T-helper 2 cell treated with Interferon-gamma antibody and Interleukin-4, amounts not matched to agents 5 μg/mL and 100 μg/mL, for 36 hours (primary cell): ENCODE measurements at regions not wholly inside any gene's neighbourhood (a gene's known extent, or its start where the extent isn't known, plus 50 kb on each side); places are given as distances from the start of the nearest gene placed in this dataset.
"Not testable (repeated sequence)": the region's sequence is repeated elsewhere in the genome, so short reads cannot be mapped to it uniquely, and the experiment has no call there.

Source experiments
- DNase-seq: peaks from one replicate; pipeline ENCODE4 v3.0.0; 2021; ENCODE audit warnings: low spot score
- H3K27ac Mint-ChIP-seq: one replicate; pipeline ENCODE4 v1.8.0; 2021; ENCODE audit warnings: mild to moderate bottlenecking, mixed read lengths
- H3K27me3 Mint-ChIP-seq: one replicate; pipeline ENCODE4 v1.8.0; 2021; ENCODE audit warnings: low read depth, mixed read lengths
- H3K36me3 Mint-ChIP-seq: one replicate; pipeline ENCODE4 v1.8.0; 2021; ENCODE audit warnings: low read depth, mixed read lengths
- H3K4me1 Mint-ChIP-seq: one replicate; pipeline ENCODE4 v1.8.0; 2021; ENCODE audit warnings: low read depth, mixed read lengths
- H3K4me3 Mint-ChIP-seq: one replicate; pipeline ENCODE4 v1.8.0; 2022; ENCODE audit warnings: mild to moderate bottlenecking, moderate library complexity, mixed read lengths
- H3K9me3 Mint-ChIP-seq: one replicate; pipeline ENCODE4 v1.8.0; 2021; ENCODE audit warnings: mixed read lengths

- DNase-seq, H3K4me1 Mint-ChIP-seq, H3K36me3 Mint-ChIP-seq, H3K9me3 Mint-ChIP-seq, H3K4me3 Mint-ChIP-seq, H3K27me3 Mint-ChIP-seq, H3K27ac Mint-ChIP-seq: not testable (repeated sequence)
Observed at GRCh38 chr6:113791225-113791624, 65.9 kb upstream of the MARCKS start.

- H3K27ac Mint-ChIP-seq, H3K27me3 Mint-ChIP-seq, H3K36me3 Mint-ChIP-seq, DNase-seq, H3K4me3 Mint-ChIP-seq, H3K4me1 Mint-ChIP-seq, H3K9me3 Mint-ChIP-seq: not testable (repeated sequence)
Observed at GRCh38 chr6:113795371-113795770, 61.8 kb upstream of the MARCKS start.

DNA sequence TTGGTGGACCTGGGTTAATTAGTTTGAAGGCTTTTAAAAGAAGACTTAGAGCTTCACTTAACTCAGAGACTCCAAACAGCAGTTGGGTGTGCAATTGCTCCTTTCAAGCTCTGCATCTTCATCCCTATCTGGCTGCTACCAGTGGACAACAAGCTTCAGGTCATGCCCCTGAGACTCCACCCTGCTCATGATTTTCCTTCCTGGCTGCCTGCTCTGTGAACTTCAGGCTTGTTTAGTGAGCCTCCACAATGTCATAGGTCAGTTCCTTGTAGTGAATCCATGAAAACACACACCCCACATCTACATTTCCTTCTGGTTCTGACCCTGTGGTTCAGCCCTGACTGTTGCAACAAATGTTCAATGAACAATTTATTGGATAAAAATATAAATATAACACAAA, 61.1 kb upstream of the MARCKS start:
- Mint-ChIP-seq H3K9me3 (no peaks in the 10 kb centered on the region), H3K4me1 (no peaks in the 10 kb centered on the region), H3K27ac (no peak overlapping the region), H3K4me3 (no peak overlapping the region), H3K27me3 (no peaks in the 10 kb centered on the region), H3K36me3 (no peaks in the 10 kb centered on the region)
- DNase-seq: no peak

DNA sequence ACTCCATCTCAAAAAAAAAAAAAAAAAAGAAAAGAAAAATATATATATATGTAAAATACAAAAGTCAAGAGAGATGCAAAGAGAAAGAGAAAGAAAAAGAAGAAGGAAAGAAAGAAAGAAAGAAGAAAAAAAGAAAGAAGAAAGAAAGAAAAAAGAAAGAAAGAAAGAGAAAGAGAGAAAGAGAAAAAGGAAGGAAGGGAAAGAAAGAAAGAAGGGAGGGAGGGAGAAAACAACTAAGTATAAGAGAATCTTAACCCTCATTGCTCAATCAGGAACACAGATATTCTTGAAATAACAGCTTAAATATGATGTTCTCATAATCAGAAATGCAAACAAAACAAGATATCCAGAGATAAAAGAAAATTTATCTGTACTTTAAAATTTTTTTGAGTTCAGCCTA, 54.4 kb upstream of the MARCKS start:
- Mint-ChIP-seq H3K36me3 (no peaks in the 10 kb centered on the region), H3K4me1 (peaks cover 2% of the 10 kb centered on the region), H3K27me3 (peaks cover 5% of the 10 kb centered on the region), H3K4me3 (no peak overlapping the region), H3K27ac (no peak overlapping the region), H3K9me3 (no peaks in the 10 kb centered on the region)
- DNase-seq: no peak

DNA sequence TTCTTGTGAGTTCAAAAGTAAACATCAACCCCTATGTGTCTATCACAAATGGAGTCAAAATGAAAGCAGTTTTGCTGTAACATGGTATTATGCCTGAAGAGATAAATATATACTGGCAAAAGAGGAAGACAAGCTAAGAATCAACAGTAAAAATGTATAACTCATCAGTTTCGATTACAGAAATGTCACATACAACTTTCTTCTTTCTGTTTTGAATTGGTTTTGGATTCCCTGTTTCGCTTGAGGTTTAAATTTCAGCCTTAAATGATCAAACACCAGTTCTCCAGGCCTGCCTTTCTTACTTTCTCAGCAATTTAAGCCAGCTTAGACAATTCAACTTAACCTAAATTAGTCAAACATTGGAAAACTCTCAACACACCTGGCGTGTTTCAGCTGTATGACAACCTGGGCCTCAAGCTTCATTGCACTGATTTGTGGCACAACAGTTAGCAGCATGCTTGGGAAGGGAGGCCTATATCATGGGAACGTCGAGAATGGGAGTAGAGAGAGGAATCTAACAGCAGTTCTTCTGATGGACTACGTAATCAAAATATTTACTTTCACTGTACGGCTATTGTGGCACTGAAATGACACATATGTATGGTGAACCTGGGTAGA, 51.9 kb upstream of the MARCKS start:
- H3K36me3 Mint-ChIP-seq: no peaks in the 10 kb centered on the region
- H3K4me1 Mint-ChIP-seq: peaks cover 4% of the 10 kb centered on the region
- H3K27ac Mint-ChIP-seq: no peak overlapping the region
- no peak for DNase-seq
- peaks cover 5% of the 10 kb centered on the region for H3K27me3 Mint-ChIP-seq
- H3K4me3 Mint-ChIP-seq: no peak overlapping the region
- H3K9me3 Mint-ChIP-seq: no peaks in the 10 kb centered on the region

- Mint-ChIP-seq H3K9me3 (no peaks in the 10 kb centered on the region), H3K36me3 (no peaks in the 10 kb centered on the region), H3K27ac (no peak overlapping the region), H3K4me3 (no peak overlapping the region), H3K27me3 (peaks cover 5% of the 10 kb centered on the region), H3K4me1 (peaks cover 4% of the 10 kb centered on the region)
- no peak for DNase-seq
Observed at GRCh38 chr6:113805811-113806495, 51.2 kb upstream of the MARCKS start.
